Thoracic aorta (tissue), 2 donors: ENCODE measurements at regions not wholly inside any gene's neighbourhood (a gene's known extent, or its start where the extent isn't known, plus 50 kb on each side); places are given as distances from the start of the nearest gene placed in this dataset.

Experiments used
- ATAC-seq: fragments of 150-250 bp; one replicate; pipeline ENCODE4 v1.8.0; 2017; ENCODE audit warnings: low read depth; ENCODE audit not compliant: insufficient number of reproducible peaks, low FRiP score
- DNase-seq: peaks from one replicate; pipeline ENCODE4 v3.0.0-alpha.2; 2020; ENCODE audit warnings: low spot score
- H3K27ac ChIP-seq, 2 donors: fragments of 200-600 bp; sonication (generic); 1 replicate in 1 of 2; 2 replicates in 1 of 2; pipeline ENCODE4 v1.5.1; 2016; ENCODE audit warnings: mild to moderate bottlenecking in 2 of 2, moderate library complexity in 2 of 2
- H3K27me3 ChIP-seq: fragments of 200-600 bp; sonication (generic); replicated peaks from 2 replicates; pipeline ENCODE4 v1.6.0; 2016; ENCODE audit warnings: mild to moderate bottlenecking; ENCODE audit not compliant: insufficient read depth
- H3K36me3 ChIP-seq: fragments of 200-600 bp; sonication (generic); one replicate; pipeline ENCODE4 v1.5.1; 2016
- H3K4me1 ChIP-seq, 2 donors: fragments of 200-600 bp; sonication (generic); 1 replicate in 1 of 2; 2 replicates in 1 of 2; pipeline versions ENCODE4 v1.5.1 to v1.6.0; 2016; ENCODE audit warnings: low read depth in 2 of 2, mild to moderate bottlenecking in 1 of 2; ENCODE audit not compliant: control insufficient read depth in 1 of 2
- H3K4me3 ChIP-seq: fragments of 200-600 bp; sonication (generic); 2 replicates; pipeline ENCODE4 v1.5.1; 2016; ENCODE audit warnings: mild to moderate bottlenecking
- H3K9me3 ChIP-seq: fragments of 200-600 bp; sonication (generic); 2 replicates; pipeline ENCODE4 v1.5.1; 2016
- TF ChIP-seq, protein P1 (sequence below): fragments of 200-600 bp; sonication (generic); IDR thresholded peaks from one replicate; pipeline ENCODE4 v1.5.1; 2019; ENCODE audit warnings: antibody characterized with exemption

DNA sequence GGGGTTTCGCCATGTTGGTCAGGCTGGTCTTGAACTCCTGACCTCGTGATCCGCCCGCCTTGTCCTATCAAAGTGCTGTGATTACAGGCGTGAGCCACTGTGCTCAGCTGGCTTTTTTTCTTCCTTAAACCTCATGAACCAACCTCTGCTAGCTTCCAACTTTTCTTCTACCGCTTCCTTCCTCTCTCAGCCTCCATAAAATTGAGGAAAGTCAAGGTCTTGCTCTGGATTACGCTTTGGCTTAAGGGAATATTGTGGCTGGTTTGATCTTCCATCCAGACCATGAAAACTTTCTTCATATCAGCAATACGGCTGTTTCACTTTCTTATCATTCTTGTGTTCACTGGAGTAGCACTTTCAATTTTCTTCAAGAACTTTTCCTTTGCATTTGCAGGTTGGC, 57.5 kb upstream of the SDK2 start:
- H3K27me3 ChIP-seq = no peaks in the 10 kb centered on the region
- no peak for ATAC-seq
- TF ChIP-seq, protein P1, sequence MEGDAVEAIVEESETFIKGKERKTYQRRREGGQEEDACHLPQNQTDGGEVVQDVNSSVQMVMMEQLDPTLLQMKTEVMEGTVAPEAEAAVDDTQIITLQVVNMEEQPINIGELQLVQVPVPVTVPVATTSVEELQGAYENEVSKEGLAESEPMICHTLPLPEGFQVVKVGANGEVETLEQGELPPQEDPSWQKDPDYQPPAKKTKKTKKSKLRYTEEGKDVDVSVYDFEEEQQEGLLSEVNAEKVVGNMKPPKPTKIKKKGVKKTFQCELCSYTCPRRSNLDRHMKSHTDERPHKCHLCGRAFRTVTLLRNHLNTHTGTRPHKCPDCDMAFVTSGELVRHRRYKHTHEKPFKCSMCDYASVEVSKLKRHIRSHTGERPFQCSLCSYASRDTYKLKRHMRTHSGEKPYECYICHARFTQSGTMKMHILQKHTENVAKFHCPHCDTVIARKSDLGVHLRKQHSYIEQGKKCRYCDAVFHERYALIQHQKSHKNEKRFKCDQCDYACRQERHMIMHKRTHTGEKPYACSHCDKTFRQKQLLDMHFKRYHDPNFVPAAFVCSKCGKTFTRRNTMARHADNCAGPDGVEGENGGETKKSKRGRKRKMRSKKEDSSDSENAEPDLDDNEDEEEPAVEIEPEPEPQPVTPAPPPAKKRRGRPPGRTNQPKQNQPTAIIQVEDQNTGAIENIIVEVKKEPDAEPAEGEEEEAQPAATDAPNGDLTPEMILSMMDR = no peak
- H3K4me1 ChIP-seq = no peaks in the 10 kb centered on the region
- H3K4me3 ChIP-seq = no peak overlapping the region
- H3K36me3 ChIP-seq = no peaks in the 10 kb centered on the region
- no peak overlapping the region for H3K27ac ChIP-seq
- H3K9me3 ChIP-seq = no peaks in the 10 kb centered on the region
- DNase-seq = no peak

DNA sequence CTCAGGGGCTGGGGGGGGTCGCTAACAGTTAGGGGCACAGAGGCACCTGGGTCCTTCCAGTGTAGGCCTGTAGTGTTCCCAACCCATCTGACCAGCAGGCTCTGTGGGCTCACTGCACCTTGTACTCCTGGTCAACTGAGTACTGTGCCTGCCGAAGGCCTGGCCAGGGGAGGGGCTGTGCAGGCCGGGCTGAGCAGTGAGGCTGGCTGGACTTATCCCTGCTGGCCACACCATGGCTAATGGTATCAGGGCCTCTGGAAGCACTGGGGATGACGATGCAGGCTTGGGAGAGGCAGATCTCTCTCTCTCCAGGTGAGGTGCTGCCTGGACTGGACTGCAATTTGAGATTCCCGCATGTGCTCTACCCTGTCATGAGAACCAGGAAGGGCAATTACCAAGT, 58.9 kb upstream of the SDK2 start:
- no peak for ATAC-seq
- no peak overlapping the region for H3K27ac ChIP-seq
- no peak for DNase-seq
- no peaks in the 10 kb centered on the region for H3K36me3 ChIP-seq
- no peaks in the 10 kb centered on the region for H3K27me3 ChIP-seq
- TF ChIP-seq, protein P1 = no peak
- no peaks in the 10 kb centered on the region for H3K9me3 ChIP-seq
- H3K4me1 ChIP-seq = no peaks in the 10 kb centered on the region
- no peak overlapping the region for H3K4me3 ChIP-seq

DNA sequence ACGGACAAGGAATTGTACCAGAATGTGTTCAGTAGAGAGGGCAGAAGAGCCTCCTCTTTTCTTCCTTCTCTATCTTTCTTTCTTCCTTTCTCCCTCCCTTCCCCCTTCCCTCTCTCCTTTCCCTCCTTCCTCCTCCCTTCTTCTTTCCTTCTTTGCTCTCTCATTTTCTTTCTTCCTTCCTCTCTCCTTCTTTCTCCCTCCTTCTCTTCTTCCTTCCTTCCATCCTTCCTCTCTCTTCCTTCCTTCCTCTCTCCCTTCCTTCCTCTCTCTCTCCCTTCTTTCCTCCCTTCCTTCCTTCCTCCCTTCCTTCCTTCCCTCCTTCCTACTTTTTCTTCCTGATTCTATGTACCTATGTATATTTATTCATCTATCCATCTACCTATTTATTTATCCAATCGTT, 59.7 kb upstream of the SDK2 start:
- Histone ChIP-seq H3K27me3 (no peaks in the 10 kb centered on the region), H3K4me1 (no peaks in the 10 kb centered on the region)

DNA sequence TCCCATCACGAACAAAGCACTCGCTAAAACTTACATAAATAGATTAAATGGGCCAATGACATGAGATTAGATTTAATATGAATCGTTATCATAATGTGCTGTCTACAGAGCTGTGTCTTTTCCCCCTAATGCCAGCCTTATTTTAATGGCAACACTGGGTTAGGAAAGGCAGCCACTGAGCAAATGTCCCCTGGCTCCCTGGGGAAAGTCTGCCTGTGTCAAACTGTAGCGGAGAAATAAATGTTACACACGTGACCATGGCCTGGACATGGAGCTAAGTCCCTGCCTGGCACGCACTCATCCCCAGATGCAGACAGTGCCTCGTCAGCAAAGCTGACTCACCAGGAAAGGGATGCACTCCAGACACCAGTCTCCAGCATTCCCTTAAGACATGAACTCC, 61.3 kb upstream of the SDK2 start:
- no peaks in the 10 kb centered on the region for H3K4me1 ChIP-seq
- DNase-seq (no peak), ATAC-seq (no peak)

More for the DNA sequence above, 59.7 kb upstream of the SDK2 start:
- Histone ChIP-seq H3K4me3 (no peak overlapping the region), H3K27ac (no peak overlapping the region), H3K9me3 (no peaks in the 10 kb centered on the region), H3K36me3 (no peaks in the 10 kb centered on the region)
- no peak for DNase-seq
- ATAC-seq = no peak
- TF ChIP-seq, protein P1 = no peak

DNA sequence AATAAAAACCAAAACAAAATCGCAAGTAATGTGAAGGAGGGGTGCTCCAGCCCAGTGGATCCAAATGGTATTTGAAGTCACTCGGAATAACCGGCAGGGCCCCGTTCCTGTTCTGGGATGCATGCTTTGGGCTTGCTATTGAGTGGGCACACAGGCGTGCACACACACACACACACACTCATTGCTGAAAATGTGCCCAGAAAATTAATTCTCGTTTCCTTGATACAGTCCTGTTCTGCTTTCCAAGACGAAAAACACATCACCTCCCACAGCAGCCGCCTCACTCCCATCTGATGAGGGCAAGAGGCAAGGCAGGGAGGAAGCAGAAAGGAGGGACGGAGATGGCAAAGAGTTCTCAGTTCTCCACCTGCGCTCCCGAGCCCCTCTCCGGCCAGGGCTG, 62.2 kb upstream of the SDK2 start:
- ATAC-seq (no peak), DNase-seq (no peak)
- H3K4me3 ChIP-seq = no peak overlapping the region
- H3K27ac ChIP-seq = no peak overlapping the region
- H3K36me3 ChIP-seq = no peaks in the 10 kb centered on the region
- H3K9me3 ChIP-seq = no peaks in the 10 kb centered on the region
- H3K27me3 ChIP-seq = no peaks in the 10 kb centered on the region
- H3K4me1 ChIP-seq = no peaks in the 10 kb centered on the region
- TF ChIP-seq, protein P1 = no peak

More for the DNA sequence above, 61.3 kb upstream of the SDK2 start:
- no peaks in the 10 kb centered on the region for H3K36me3 ChIP-seq
- H3K27me3 ChIP-seq = no peaks in the 10 kb centered on the region
- no peaks in the 10 kb centered on the region for H3K9me3 ChIP-seq
- TF ChIP-seq, protein P1 = no peak
- no peak overlapping the region for H3K27ac ChIP-seq
- no peak overlapping the region for H3K4me3 ChIP-seq
